22Rv1 (cell line): ENCODE measurements at regions not wholly inside any gene's neighbourhood (a gene's known extent, or its start where the extent isn't known, plus 50 kb on each side); places are given as distances from the start of the nearest gene placed in this dataset.
"Not testable (repeated sequence)": the region's sequence is repeated elsewhere in the genome, so short reads cannot be mapped to it uniquely, and the experiment has no call there.

Experiments used
- H3K27ac ChIP-seq: fragments of 450-650 bp; 2 replicates; pipeline ENCODE4 v1.5.1; 2017
- CTCF ChIP-seq: fragments of 450-650 bp; IDR thresholded peaks from 2 replicates; pipeline ENCODE4 v1.5.1; 2017; ENCODE audit warnings: mild to moderate bottlenecking
- ZFX ChIP-seq: fragments of 450-650 bp; IDR thresholded peaks from 2 replicates; pipeline ENCODE4 v1.6.1; 2017; ENCODE audit warnings: antibody characterized with exemption, borderline replicate concordance

GRCh38 chr17:31787857-31788570 is 71.0 kb downstream of the COPRS start:
- TF ChIP-seq CTCF (no peak), ZFX (no peak)
- no peak overlapping the region for H3K27ac ChIP-seq

GRCh38 chr17:31786796-31787481 is 72.1 kb downstream of the COPRS start:
- TF ChIP-seq CTCF (no peak), ZFX (no peak)
- H3K27ac ChIP-seq, result no peak overlapping the region

GRCh38 chr17:31780483-31780882 is 78.6 kb downstream of the COPRS start:
- TF ChIP-seq CTCF (no peak), ZFX (no peak)

GRCh38 chr17:31778523-31778922 is 80.5 kb downstream of the COPRS start:
- TF ChIP-seq ZFX (no peak), CTCF (no peak)
- no peak overlapping the region for H3K27ac ChIP-seq

More at GRCh38 chr17:31780483-31780882, 78.6 kb downstream of the COPRS start:
- no peak overlapping the region for H3K27ac ChIP-seq

- H3K27ac ChIP-seq, result not testable (repeated sequence)
Measured at GRCh38 chr17:31771328-31771727, 87.7 kb downstream of the COPRS start.

GRCh38 chr17:31770501-31770900 is 88.5 kb downstream of the COPRS start:
- H3K27ac ChIP-seq, result not testable (repeated sequence)

- not testable (repeated sequence) for H3K27ac ChIP-seq
Measured at GRCh38 chr17:31761836-31762510, 97.1 kb downstream of the COPRS start.

GRCh38 chr17:31758646-31759045 is 100.4 kb downstream of the COPRS start:
- no peak overlapping the region for H3K27ac ChIP-seq
- TF ChIP-seq ZFX (no peak), CTCF (no peak)
